ENCODE measurements at regions not wholly inside any gene's neighbourhood (a gene's known extent, or its start where the extent isn't known, plus 50 kb on each side); places are given as distances from the start of the nearest gene placed in this dataset.

DNA sequence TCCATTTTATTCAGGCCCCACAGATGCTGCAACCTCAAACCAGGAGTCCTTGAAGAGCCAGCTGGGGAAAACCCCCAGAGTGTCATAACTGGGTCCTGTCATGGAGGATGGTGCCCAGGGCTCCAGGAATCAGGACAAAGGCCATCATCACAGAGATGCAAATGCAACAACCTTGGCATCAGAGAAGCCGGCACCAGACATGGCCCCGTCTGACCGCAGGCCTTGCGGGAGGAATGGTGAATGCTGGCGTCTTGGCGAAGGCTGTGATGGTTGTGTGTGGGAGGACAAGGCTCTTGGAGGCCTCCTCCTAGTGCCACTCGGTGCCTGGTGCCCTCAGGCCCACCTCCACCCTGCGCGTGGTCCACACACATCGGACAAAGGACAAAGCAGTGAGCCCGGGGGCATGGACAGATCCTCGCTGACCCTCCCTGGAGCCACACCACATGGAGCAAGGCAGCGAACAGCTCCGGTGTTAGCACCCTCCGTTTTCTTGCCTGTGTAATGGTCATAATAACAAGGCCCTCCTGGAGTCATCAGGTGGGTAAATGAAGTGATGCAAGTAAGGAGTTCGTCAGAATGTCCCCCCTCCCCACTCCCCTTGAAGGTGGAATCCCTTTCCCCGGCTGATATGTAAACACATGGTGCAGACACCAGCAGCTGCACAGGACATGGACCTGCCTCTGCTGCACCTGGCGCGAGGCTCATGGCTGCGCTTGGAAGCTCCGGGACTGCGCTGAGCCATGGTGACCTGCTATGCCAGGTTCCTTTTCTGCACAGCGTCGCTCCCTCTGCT, 380.7 kb downstream of the IRX2 start:
- H3K4me1 ChIP-seq (ENCODE audit: insufficient read depth, low read length, poor library complexity, severe bottlenecking): no peaks in the 10 kb centered on the region
- H3K9me3 ChIP-seq (ENCODE audit: insufficient read depth, low read depth, low read length): peaks cover 13% of the 10 kb centered on the region; the same call in 1 of the 2 replicates
- TF ChIP-seq, protein P1, sequence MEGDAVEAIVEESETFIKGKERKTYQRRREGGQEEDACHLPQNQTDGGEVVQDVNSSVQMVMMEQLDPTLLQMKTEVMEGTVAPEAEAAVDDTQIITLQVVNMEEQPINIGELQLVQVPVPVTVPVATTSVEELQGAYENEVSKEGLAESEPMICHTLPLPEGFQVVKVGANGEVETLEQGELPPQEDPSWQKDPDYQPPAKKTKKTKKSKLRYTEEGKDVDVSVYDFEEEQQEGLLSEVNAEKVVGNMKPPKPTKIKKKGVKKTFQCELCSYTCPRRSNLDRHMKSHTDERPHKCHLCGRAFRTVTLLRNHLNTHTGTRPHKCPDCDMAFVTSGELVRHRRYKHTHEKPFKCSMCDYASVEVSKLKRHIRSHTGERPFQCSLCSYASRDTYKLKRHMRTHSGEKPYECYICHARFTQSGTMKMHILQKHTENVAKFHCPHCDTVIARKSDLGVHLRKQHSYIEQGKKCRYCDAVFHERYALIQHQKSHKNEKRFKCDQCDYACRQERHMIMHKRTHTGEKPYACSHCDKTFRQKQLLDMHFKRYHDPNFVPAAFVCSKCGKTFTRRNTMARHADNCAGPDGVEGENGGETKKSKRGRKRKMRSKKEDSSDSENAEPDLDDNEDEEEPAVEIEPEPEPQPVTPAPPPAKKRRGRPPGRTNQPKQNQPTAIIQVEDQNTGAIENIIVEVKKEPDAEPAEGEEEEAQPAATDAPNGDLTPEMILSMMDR (conservative IDR thresholded peaks at IDR 0.05; ENCODE audit: low read length): no peak
- TF ChIP-seq EZH2phosphoT487 (IDR thresholded peaks at IDR 0.05; ENCODE audit: borderline replicate concordance): no peak
- H3K27me3 ChIP-seq (ENCODE audit: insufficient read depth, low read length, poor library complexity, severe bottlenecking): no peaks in the 10 kb centered on the region
- no peaks in the 10 kb centered on the region for H4K20me1 ChIP-seq (ENCODE audit: insufficient read depth, low read length, poor library complexity, severe bottlenecking)
- no peak overlapping the region for H3K4me2 ChIP-seq (ENCODE audit: low read depth, low read length, poor library complexity, severe bottlenecking)
- no peaks in the 10 kb centered on the region for H3F3A ChIP-seq (ENCODE audit: low read depth)
- no peaks in the 10 kb centered on the region for H3K79me2 ChIP-seq (ENCODE audit: insufficient read depth, low read length)
- H3K36me3 ChIP-seq (ENCODE audit: insufficient read depth, low read length): no peaks in the 10 kb centered on the region
- H3K4me3 ChIP-seq (ENCODE audit: low read length, poor library complexity, severe bottlenecking): no peak overlapping the region
- H3K9me2 ChIP-seq (replicated peaks; ENCODE audit: low read depth, low read length): no peaks in the 10 kb centered on the region
- no peak overlapping the region for H3K9ac ChIP-seq (ENCODE audit: low read depth, low read length, poor library complexity, severe bottlenecking)
- H2AFZ ChIP-seq (ENCODE audit: low read length): no peak overlapping the region

DNA sequence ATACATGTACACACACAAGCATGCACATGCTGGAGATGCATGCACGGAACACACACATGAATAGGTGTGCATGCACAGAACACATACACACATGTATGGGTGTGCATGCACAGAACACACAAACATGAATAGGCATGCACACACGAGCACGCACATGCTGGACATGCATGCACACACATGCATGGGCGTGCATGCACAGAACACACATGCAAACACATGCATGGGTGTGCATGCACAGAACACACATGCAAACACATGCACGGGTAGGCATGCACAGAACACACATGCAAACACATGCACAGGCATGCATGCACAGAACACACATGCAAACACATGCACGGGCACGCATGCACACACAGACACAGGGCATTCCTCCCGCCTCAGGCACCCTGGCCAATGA, 382.3 kb downstream of the IRX2 start:
- Histone ChIP-seq H3K79me2 (ENCODE audit: insufficient read depth, low read length) (no peaks in the 10 kb centered on the region), H4K20me1 (ENCODE audit: insufficient read depth, low read length, poor library complexity, severe bottlenecking) (no peaks in the 10 kb centered on the region), H2AFZ (ENCODE audit: low read length) (no peak overlapping the region), H3K4me3 (ENCODE audit: low read length, poor library complexity, severe bottlenecking) (no peak overlapping the region), H3K4me2 (ENCODE audit: low read depth, low read length, poor library complexity, severe bottlenecking) (no peak overlapping the region), H3K9ac (ENCODE audit: low read depth, low read length, poor library complexity, severe bottlenecking) (no peak overlapping the region), H3K36me3 (ENCODE audit: insufficient read depth, low read length) (no peaks in the 10 kb centered on the region), H3K9me3 (ENCODE audit: insufficient read depth, low read depth, low read length) (peaks cover 22% of the 10 kb centered on the region; the same call in 1 of the 2 replicates), H3K27me3 (ENCODE audit: insufficient read depth, low read length, poor library complexity, severe bottlenecking) (no peaks in the 10 kb centered on the region), H3F3A (ENCODE audit: low read depth) (no peaks in the 10 kb centered on the region), H3K9me2 (replicated peaks; ENCODE audit: low read depth, low read length) (no peaks in the 10 kb centered on the region), H3K4me1 (ENCODE audit: insufficient read depth, low read length, poor library complexity, severe bottlenecking) (no peaks in the 10 kb centered on the region)
- TF ChIP-seq, protein P1 (conservative IDR thresholded peaks at IDR 0.05; ENCODE audit: low read length): no peak
- no peak for TF ChIP-seq EZH2phosphoT487 (IDR thresholded peaks at IDR 0.05; ENCODE audit: borderline replicate concordance)

DNA sequence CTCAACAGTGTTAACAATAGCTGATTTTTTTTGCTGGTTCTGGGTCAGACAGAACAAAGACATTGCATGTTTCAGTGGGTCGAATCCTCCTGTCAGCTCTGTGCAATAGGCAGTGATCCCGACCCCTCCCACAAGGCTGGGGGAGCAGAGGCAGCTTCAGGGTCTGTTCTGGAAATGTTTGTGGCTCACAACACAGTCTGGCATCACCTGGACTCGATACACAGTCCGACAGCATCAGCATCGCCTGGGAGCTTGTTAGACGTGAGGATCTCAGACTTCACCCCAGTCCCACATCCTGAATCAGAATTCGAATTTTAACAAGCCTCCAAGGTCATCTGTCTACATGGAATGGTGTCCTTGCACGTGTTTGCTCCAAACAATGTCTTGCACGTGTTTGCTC, 384.7 kb downstream of the IRX2 start:
- TF ChIP-seq, protein P1 (conservative IDR thresholded peaks at IDR 0.05; ENCODE audit: low read length): no peak
- TF ChIP-seq EZH2phosphoT487 (IDR thresholded peaks at IDR 0.05; ENCODE audit: borderline replicate concordance): no peak
- no peaks in the 10 kb centered on the region for H3K4me1 ChIP-seq (ENCODE audit: insufficient read depth, low read length, poor library complexity, severe bottlenecking)
- no peak overlapping the region for H3K4me3 ChIP-seq (ENCODE audit: low read length, poor library complexity, severe bottlenecking)
- H3K9ac ChIP-seq (ENCODE audit: low read depth, low read length, poor library complexity, severe bottlenecking): no peak overlapping the region
- no peaks in the 10 kb centered on the region for H4K20me1 ChIP-seq (ENCODE audit: insufficient read depth, low read length, poor library complexity, severe bottlenecking)
- H2AFZ ChIP-seq (ENCODE audit: low read length): no peak overlapping the region
- H3K79me2 ChIP-seq (ENCODE audit: insufficient read depth, low read length): no peaks in the 10 kb centered on the region
- H3F3A ChIP-seq (ENCODE audit: low read depth): no peaks in the 10 kb centered on the region
- H3K27me3 ChIP-seq (ENCODE audit: insufficient read depth, low read length, poor library complexity, severe bottlenecking): no peaks in the 10 kb centered on the region
- H3K4me2 ChIP-seq (ENCODE audit: low read depth, low read length, poor library complexity, severe bottlenecking): no peak overlapping the region
- H3K36me3 ChIP-seq (ENCODE audit: insufficient read depth, low read length): no peaks in the 10 kb centered on the region
- peaks cover 23% of the 10 kb centered on the region; the same call in 1 of the 2 replicates for H3K9me3 ChIP-seq (ENCODE audit: insufficient read depth, low read depth, low read length)
- H3K9me2 ChIP-seq (replicated peaks; ENCODE audit: low read depth, low read length): no peaks in the 10 kb centered on the region

Data from Loucy (cell line).